Medulla oblongata (tissue), 1 donor: ENCODE measurements at regions not wholly inside any gene's neighbourhood (a gene's known extent, or its start where the extent isn't known, plus 50 kb on each side); places are given as distances from the start of the nearest gene placed in this dataset.
"Not testable (repeated sequence)": the region's sequence is repeated elsewhere in the genome, so short reads cannot be mapped to it uniquely, and the experiment has no call there.

Source experiments
- DNase-seq: peaks from one replicate; pipeline ENCODE4 v3.0.0-alpha.2; 2015; ENCODE audit errors: extremely low spot score

- peak; percentile 28 for DNase-seq
These were observed 56.3 kb upstream of the USP6NL start for GRCh38 chr10:11667756-11668155.

- no peak for DNase-seq
These were observed 52.5 kb upstream of the USP6NL start for GRCh38 chr10:11663763-11664555.

GRCh38 chr10:11663126-11663515, 51.7 kb upstream of the USP6NL start:
- not testable (repeated sequence) for DNase-seq

GRCh38 chr10:11661441-11661840, 50.0 kb upstream of the USP6NL start:
- no peak for DNase-seq
